Head of caudate nucleus (tissue), 42 donors: ENCODE measurements at regions not wholly inside any gene's neighbourhood (a gene's known extent, or its start where the extent isn't known, plus 50 kb on each side); places are given as distances from the start of the nearest gene placed in this dataset.
"Not testable (repeated sequence)": the region's sequence is repeated elsewhere in the genome, so short reads cannot be mapped to it uniquely, and the experiment has no call there.

Source experiments
- DNase-seq, 42 donors: peaks; one replicate each; pipeline versions ENCODE4 v3.0.0 to v3.0.0-alpha.2; 2020 to 2021; ENCODE audit warnings: mixed read lengths in 7 of 42
- intact Hi-C: fragments of 100-400 bp; cut with DNase I; formaldehyde crosslinking; loops from one replicate; pipeline ENCODE4 v1.15.0; 2022

DNA sequence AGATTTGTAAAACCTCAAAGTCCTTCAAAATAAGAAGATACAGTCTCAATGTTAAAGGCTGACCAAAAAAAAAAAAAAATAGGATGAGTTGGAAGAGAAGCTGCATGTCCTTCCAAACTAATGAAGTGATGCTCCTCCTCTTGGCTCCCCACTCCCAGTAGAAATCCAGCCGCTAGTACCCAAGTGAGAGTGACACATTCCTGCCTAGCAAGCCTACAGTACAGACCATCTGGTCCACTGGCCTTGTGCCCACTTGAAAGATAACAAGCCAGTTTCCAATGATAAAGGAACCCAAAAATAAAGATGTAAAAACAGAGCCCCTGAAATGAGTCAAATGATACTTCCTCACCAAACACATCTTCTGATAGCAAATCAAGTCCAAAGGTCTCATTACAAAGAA is 258.7 kb upstream of the NSMCE3 start:
- no peak for DNase-seq
- intact Hi-C loops = no loop called here

DNA sequence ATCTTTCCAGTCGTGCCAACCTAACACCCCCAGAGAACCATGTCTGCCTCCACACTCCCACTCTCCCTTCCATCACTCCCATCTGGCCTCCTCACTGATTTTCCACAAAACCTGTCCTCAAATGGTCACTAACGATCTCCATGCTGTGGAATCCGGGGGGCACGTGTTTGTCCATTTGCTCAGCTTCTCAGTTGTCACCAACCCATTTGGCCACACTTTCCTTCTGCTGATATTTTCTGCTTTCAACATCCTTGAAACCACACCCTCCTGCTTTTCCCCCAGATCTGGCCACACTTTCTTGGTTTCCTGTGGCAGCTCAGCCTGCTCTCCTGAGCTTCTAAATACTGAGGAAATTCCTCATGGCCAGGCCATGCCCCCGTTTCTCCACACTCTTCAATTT is 257.2 kb upstream of the NSMCE3 start:
- no peak for DNase-seq
- intact Hi-C loops = no loop called here

DNA sequence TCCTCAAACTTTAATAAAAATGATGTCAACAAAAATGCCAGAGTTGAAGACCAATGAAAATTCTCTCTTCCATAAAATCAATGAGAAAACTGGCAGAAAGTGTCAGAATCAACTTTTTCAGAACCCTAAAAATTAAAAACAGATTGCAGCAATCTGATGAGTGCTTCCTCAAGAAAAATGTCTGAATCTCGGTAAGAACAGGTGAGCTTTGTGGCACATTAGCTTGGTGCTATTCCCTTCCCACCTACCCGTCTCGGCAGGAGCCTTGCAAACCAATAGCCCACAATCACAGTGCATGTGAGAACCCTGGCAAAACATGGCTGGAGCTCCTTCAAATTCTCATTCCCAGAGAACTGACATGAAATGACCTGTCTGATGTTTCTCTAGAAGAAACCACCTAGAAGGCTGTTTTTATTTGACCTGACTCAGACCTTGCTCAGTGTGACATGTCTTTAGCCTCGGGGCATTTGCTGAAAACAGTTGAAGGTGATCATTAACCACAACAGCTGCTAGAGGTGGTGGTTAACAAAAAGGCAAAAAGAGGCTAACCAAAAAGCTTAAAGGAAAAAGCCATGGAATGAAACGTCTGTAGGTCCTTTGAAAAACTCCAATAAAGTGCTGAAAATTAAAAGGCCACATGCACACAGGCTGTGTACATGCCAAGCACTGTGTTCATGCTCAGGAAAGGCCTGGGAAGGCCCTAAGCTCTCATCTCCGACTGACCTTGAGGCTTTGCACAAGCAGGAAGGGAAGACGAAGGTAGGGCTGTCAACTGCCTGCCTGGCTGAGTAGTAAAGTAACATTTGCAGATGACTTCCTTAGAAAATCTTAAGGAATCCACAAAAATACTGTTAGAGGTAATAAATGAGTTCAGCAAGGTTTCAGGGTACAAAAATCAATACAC is 253.0 kb upstream of the NSMCE3 start:
- intact Hi-C loops = no loop called here
- DNase-seq = no peak

GRCh38 chr15:29518442-29518841 is 248.8 kb upstream of the NSMCE3 start:
- intact Hi-C loops = no loop called here
- no peak for DNase-seq

DNA sequence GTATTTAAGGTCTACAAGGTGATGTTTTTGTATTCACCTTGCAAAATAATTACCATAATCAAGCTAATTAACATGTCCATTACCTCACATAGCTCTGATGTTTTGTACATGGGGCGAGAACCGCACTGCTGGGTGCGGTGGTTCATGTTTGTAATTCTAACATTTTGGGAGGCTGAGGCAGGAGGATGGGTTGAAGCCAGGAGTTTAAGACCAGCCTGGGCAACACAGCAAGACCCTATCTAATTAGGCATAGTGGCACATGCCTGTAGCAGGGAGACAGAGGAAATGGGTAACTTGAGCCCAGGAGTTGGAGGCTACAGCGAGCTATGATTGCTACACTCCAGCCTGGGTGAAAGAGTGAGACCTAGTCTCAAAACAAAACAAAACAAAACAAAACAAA is 248.2 kb upstream of the NSMCE3 start:
- intact Hi-C loops = no loop called here
- DNase-seq = no peak

- no peak for DNase-seq
- intact Hi-C loops = no loop called here
Observed at GRCh38 chr15:29516929-29517328, 247.3 kb upstream of the NSMCE3 start.

- no peak for DNase-seq
- intact Hi-C loops = no loop called here
Observed at GRCh38 chr15:29514926-29515325, 245.3 kb upstream of the NSMCE3 start.

- intact Hi-C loops = no loop called here
- no peak for DNase-seq
Observed at GRCh38 chr15:29511663-29512062, 242.0 kb upstream of the NSMCE3 start.

DNA sequence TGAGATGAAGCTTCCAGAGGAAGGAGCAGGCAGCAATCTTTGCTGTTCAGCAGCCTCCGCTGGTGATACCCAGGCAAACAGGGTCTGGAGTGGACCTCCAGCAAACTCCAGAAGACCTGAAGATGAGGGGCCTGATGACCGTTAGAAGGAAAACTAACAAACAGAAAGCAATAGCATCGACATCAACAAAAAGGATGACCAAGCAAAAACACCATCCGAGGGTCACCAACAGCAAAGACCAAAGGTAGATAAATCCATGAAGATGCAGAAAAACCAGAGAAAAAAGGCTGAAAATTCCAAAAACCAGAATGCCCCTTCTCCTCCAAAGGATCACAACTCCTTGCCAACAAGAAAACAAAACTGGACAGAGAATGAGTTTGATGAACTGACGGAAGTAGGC is 235.9 kb upstream of the NSMCE3 start:
- intact Hi-C loops, DNase-seq: not testable (repeated sequence)

DNA sequence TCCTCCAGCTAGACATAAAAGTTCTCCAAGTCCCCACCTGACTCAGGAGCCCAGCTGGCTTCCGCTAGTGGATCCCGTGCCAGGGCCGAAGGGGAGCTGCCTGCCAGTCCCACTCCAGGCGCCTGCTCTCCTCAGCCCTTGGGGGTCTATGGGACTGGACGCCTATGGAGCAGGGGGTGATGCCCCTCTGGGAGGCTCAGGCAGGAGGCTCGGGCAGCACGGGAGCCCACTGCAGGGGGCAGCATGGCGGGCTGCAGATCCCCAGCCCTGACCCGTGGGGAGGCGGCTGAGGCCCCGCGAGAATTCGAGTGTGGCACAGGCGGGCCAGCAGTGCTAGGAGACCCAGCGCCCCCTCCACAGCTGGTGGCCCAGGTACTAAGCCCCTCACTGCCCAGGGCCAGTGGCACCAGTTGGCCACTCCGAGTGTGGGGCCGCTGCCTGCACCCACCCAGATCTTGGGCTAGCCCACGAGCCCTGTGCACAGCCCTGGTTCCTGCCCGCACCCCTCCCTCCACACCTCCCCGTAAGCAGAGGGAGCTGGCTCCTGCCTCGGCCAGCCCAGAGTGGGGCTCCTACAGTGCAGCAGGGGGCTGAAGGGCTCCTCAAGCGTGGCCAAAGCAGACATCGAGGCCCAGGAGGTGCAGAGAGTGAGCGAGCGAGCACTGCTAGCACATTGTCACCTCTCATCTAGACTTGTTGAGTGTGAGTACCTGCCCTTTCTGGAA is 221.3 kb upstream of the NSMCE3 start:
- no peak for DNase-seq
- intact Hi-C loops = no loop called here

DNA sequence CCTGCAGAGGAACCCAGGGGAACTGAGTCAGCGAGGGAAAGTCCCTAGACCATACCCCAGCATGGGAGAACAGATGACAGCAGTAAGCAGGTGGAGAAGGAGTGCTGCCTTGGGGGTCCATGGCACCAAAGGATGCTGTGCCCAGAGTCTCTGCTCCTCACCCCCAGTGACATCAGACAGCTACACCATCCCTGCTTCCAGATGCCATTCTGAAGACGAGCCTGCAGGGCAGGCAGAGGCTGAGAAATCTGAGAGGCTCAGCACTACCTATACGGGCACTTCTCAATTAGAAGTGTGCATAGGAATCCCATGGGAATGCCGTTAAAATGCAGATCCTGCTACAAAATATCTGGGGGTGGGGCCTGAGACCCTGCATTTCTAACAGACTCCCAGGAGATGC is 211.3 kb upstream of the NSMCE3 start:
- DNase-seq = no peak
- intact Hi-C loops = no loop called here

DNA sequence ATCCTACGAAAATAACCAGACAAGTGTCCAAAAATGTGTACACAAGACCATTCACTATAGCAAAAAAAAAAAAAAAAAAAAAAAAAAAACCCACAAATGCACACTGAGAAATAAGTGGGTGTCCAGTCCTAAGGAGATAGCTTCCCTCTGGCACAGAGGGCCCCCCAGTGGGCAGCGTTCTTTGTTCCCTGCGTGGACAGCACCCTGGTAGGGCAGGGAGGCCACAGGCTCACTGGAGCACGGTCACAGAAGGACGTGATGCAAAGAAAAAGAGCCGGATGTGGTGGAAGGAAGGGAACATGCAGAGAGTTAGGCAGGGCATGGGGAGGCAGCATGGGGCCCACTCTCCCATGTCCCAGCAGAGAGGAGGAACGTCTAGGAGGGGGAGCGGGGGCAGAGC is 210.7 kb upstream of the NSMCE3 start:
- DNase-seq = no peak
- intact Hi-C loops = no loop called here

DNA sequence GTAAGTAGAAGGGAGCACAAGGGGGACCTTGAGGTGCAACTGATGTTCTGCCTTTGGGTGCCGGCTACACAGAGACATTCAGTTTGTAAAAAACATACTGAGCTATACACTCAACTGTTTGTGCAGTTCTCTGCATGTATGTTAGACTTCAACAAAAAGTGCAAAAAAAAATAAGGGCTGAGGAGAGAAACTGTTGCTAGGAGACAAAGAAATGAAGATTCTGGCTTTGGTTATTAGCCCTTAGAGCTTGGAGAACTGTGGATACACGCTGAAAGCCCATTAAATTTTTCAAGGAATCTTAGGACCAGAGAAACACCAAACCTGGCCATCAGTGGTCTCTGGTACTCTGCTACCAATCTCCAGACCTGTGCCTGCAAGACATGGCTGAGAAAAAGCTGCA is 207.6 kb upstream of the NSMCE3 start:
- intact Hi-C loops = no loop called here
- DNase-seq = no peak

DNA sequence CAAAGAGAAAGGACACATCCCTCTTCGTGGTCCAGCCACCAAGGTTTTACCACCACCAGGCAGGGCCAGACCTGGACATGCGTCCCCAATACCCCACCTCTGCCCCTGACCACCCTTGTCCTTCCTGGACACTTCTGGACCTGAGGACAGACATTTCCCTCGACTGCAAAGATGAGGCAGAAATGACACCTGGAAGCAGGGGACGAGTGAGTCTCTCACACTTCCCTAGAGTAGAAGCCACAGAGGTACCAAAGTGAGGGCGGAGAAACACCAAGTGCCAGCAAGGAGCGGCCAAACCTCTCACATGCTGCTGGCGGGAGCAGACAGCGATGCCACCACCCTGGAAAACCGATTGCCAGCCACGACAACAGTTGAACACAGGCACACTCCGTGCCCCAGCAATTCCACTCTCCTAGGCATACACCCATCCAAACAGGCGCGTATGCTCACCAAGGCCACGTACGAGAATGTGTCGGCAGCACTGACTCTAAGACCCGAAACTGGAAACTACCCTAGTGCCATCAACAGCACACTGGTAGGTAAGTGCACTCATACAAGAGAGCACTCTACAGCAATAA is 207.0 kb upstream of the NSMCE3 start:
- DNase-seq = no peak
- intact Hi-C loops = no loop called here

DNA sequence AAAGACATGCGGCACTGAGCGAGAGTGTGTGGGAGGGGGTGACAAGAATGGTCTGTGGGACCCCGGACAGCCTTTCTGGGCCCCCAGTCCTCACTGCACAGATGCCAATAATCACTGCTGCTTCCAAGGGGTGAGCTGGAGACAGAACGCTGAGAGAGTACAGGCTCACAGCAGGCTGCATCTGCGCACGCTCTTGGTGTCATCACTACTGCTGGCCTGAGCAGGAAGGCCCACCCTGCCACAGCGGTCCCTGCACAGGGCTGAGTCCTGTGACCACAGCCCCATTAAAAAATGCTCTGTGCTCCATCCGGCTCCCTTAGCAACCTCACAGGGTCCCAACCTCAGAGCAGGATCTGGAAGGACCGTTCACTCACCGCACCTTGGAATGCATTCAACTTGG is 205.5 kb upstream of the NSMCE3 start:
- intact Hi-C loops = no loop called here
- no peak for DNase-seq

DNA sequence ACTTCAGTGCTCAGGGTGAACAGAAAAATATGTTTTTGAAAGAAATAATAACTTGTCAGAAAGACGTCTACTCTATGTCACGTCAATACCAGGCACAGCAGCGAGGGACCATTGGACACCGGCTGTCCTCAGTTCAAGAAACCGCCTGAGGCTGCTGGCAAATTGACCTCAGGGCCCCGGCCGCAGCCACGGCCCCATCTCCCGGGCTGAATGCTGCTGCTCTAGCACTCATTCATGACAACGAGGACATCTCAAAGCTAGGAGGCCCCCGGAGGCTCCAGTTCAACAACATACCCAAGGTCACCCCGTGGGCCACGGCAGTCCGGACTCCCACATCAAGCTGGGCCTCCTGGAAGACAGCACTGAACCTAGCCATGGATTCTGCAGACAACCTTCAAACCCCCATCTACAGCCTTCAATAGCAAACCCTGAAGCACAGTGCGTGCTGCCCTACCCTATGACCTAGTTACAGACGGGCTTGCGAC is 204.0 kb upstream of the NSMCE3 start:
- DNase-seq = no peak
- intact Hi-C loops = no loop called here

- DNase-seq = no peak
- intact Hi-C loops = no loop called here
Observed at GRCh38 chr15:29472901-29473445, 203.4 kb upstream of the NSMCE3 start.

DNA sequence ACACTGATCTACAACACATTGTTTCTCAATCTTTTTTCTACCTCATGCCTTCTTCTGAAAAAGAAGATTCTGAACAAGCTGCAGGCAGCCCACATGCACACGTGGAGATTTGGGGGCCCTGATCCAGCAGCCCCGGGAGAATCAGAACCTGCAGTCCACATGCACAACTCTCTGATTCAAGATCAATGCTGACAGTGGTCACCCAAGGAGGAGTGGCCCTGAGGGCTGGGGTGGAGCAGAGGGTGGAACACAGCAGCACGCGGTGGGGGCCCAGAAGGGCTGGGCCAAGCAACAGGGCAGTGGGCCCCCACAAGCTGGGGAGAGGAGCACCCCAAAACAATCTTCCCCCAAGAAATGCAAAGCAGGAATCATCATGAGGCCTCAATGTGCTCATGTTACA is 202.1 kb upstream of the NSMCE3 start:
- intact Hi-C loops = no loop called here
- DNase-seq = no peak

DNA sequence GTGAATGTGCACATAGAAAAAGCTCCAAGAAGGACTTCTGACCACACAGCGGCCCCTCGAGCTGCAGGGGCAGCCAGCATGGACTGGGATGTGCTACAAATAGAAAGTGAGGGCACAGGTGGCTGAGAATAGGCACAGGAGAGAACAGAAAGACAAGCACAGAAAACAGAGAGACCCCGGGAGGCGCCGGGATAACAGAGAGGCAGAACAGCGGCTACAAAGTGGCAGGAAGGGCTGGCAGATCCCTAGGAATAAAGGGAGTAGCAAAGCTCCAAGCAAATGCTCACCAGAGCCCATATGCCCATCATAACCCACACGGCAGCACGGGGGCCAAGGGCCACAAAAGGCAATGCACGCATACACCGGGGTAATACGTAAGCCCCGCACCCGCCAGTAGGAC is 201.7 kb upstream of the NSMCE3 start:
- intact Hi-C loops = no loop called here
- no peak for DNase-seq

GRCh38 chr15:29470794-29471193 is 201.2 kb upstream of the NSMCE3 start:
- no peak for DNase-seq
- intact Hi-C loops = no loop called here
